SJSA1 (cell line): ENCODE measurements at regions not wholly inside any gene's neighbourhood (a gene's known extent, or its start where the extent isn't known, plus 50 kb on each side); places are given as distances from the start of the nearest gene placed in this dataset.

ENCODE experiments used
- DNase-seq, 2 experiments: peaks; one replicate each; pipeline ENCODE4 v3.0.0-alpha.2; 2015 to 2020; ENCODE audit warnings: low spot score in 2 of 2, low read depth in 1 of 2
- H3K27ac ChIP-seq: fragments of 250-450 bp; sonication (Bioruptor Pico); 2 replicates; pipeline ENCODE4 v1.5.1; 2020; ENCODE audit warnings: mild to moderate bottlenecking, moderate library complexity
- H3K27me3 ChIP-seq: fragments of 250-450 bp; sonication (Bioruptor Pico); replicated peaks from 2 replicates; pipeline ENCODE4 v1.5.1; 2020; ENCODE audit warnings: mild to moderate bottlenecking, moderate library complexity
- H3K36me3 ChIP-seq: fragments of 250-450 bp; sonication (Bioruptor Pico); 2 replicates; pipeline ENCODE4 v1.5.1; 2020; ENCODE audit warnings: mild to moderate bottlenecking
- H3K4me1 ChIP-seq: fragments of 250-450 bp; sonication (Bioruptor Pico); replicated peaks from 2 replicates; pipeline ENCODE4 v1.6.1; 2021; ENCODE audit warnings: mild to moderate bottlenecking
- H3K4me3 ChIP-seq: fragments of 250-450 bp; sonication (Bioruptor Pico); 2 replicates; pipeline ENCODE4 v1.5.1; 2020; ENCODE audit warnings: mild to moderate bottlenecking
- H3K9me3 ChIP-seq: fragments of 250-450 bp; sonication (Bioruptor Pico); replicated peaks from 2 replicates; pipeline ENCODE4 v1.5.1; 2020; ENCODE audit warnings: mild to moderate bottlenecking

DNA sequence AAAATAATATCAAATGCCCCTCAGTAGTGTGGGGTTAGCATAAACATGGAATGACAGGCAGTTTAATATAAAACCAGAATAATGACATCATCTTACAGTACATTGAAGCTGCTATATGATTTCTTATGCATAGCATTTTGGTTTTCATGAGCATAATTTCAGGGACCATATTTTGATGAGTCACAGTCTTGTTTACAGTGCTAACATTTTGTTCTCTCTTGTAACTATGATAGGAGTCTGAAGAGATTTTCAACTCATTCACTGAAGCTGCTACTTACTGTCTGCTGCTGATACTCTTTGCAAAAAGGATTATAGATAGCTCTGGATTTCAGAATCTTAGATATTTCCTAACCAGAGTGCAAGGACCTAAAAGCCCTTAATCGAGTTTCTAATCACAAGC, 92.6 kb upstream of the CCDC54 start:
- Histone ChIP-seq H3K4me3 (no peak overlapping the region), H3K27me3 (no peaks in the 10 kb centered on the region), H3K4me1 (peaks cover 19% of the 10 kb centered on the region), H3K9me3 (no peaks in the 10 kb centered on the region), H3K36me3 (no peaks in the 10 kb centered on the region), H3K27ac (0 out of 2 replicates have a peak overlapping the region, but pooled peaks have one; percentile 8)
- DNase-seq, result peak in 1 of 2 experiments; percentile 19

DNA sequence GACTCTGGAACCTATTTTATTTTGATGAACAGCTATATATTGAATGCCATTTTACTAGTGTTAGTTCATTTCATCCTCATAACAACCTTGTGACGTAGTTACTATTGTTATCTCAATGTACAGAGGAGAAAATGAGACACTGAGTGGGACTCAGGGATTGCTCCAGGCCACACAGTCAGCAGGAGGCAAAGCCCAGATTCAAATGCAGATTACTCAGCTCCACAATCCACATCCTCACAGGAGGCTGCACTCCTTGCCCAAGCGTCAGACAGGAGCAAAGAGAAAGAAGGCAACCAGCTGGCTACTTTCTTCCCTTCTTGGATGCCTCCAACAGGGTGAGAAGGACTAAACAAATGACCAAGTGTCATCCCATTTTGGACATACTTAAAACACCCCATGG, 92.0 kb upstream of the CCDC54 start:
- Histone ChIP-seq H3K27ac (0 out of 2 replicates have a peak overlapping the region, but pooled peaks have one; percentile 8), H3K9me3 (no peaks in the 10 kb centered on the region), H3K4me3 (no peak overlapping the region), H3K36me3 (no peaks in the 10 kb centered on the region), H3K27me3 (no peaks in the 10 kb centered on the region), H3K4me1 (peaks cover 19% of the 10 kb centered on the region)
- peak in 1 of 2 experiments; percentile 31 for DNase-seq

DNA sequence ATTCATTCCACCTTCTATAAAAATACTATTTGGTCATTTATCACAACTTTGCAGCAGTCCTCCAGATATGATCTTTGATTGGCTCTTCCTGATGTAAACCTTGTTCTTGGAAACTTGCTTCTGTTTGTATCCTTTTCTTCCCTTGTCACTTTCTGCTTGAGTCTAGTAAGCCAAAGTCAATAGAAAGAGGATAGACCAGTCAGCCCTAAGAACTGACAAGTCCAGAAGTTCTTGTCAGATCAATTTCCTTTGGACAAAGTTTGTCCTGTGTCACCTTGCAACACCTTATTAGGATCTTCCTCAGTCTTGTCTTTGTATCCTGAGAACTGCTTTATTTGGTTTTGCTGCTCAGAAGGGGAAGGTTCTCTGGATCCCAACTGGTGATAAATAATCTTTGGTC, 87.9 kb upstream of the CCDC54 start:
- Histone ChIP-seq H3K27me3 (no peaks in the 10 kb centered on the region), H3K9me3 (no peaks in the 10 kb centered on the region), H3K4me1 (peaks cover 16% of the 10 kb centered on the region), H3K36me3 (no peaks in the 10 kb centered on the region), H3K27ac (no peak overlapping the region), H3K4me3 (no peak overlapping the region)
- no peak for DNase-seq

DNA sequence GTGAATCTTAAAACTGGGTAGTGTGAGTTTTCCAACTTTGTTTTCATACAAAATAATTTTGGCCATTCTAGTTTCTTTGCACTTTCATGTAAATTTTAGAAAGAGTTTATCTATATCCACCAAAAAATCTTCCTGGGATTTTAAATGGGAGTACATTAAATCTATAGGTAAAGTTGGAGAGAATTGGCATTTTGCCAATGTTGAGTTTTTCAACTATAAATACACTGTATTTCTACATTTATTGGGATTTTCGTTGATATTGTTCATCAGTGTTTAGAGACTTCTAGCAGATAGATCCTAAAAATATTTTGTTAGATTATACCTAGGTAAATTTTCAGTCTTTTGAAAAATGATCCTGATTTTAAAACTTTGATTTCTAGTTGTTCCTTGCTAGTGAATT, 83.1 kb upstream of the CCDC54 start:
- Histone ChIP-seq H3K27me3 (no peaks in the 10 kb centered on the region), H3K36me3 (no peaks in the 10 kb centered on the region), H3K9me3 (no peaks in the 10 kb centered on the region; the same call in 1 of the 2 replicates), H3K27ac (no peak overlapping the region), H3K4me3 (no peak overlapping the region), H3K4me1 (no peaks in the 10 kb centered on the region)
- no peak for DNase-seq

DNA sequence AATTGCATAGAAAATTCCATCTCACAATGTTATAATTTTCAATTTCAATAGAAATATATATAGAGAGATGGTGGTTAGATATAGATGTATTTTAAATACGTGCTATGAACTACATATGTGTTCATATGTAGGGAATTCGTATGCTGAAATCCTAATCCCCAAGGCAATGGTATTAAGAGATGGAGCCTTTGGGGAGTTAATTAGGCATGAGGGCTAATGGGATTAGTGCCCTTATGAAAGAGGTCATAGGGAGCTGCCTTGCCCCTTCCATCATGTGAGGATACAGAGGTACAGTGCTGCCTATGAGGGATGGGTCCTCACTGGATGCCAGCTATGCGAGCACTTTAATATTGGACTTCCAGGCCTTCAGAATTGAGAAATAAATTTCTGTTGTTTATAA, 79.6 kb upstream of the CCDC54 start:
- H3K4me1 ChIP-seq, result no peaks in the 10 kb centered on the region
- no peak overlapping the region for H3K27ac ChIP-seq
- H3K27me3 ChIP-seq, result no peaks in the 10 kb centered on the region
- H3K36me3 ChIP-seq, result no peaks in the 10 kb centered on the region
- H3K4me3 ChIP-seq, result no peak overlapping the region
- H3K9me3 ChIP-seq, result no peaks in the 10 kb centered on the region; the same call in 1 of the 2 replicates
- no peak for DNase-seq

DNA sequence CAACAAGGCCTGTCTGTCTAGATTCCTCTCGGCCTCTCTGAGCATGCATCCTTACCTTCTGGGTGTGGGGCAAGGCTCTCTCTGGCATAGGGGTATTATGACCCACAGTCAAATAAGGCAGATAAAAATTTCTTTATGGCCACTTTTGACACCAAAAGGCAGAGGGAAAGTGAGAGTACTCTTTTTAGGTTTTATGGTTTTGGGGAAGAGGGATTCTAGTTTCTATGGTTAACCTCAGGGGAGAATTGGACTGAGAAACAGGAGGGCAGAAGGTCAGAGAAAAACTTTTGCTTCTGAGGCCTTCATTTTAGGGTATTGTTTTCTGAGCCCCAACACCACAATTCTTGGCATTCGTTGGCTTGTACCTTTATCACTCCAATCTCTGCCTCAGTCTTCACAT, 70.0 kb upstream of the CCDC54 start:
- Histone ChIP-seq H3K9me3 (0 out of 2 replicates have a peak, but pooled peaks cover 2% of the 10 kb centered on the region), H3K4me3 (no peak overlapping the region), H3K36me3 (no peaks in the 10 kb centered on the region), H3K27ac (no peak overlapping the region), H3K4me1 (no peaks in the 10 kb centered on the region), H3K27me3 (no peaks in the 10 kb centered on the region)
- no peak for DNase-seq

DNA sequence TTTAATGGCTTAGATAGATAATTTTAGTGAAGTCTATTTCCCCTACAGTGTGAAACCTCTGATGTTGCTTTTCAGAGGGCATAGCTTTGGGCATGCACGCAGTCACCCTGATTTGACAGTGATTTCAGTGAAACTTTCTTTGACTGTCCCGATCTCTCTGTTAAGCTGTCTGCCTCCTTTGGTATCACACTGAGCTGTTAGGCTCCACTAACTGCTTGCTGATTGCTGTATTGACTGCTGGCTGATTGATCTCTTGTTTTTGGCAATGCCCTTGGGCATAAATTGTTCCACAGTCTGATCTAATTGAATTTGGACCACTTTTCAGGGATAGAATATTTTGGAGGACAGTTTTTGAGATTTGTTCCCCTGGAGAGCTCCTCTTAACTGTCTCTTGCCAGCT, 68.5 kb upstream of the CCDC54 start:
- H3K27ac ChIP-seq, result no peak overlapping the region
- H3K4me3 ChIP-seq, result no peak overlapping the region
- H3K36me3 ChIP-seq, result no peaks in the 10 kb centered on the region
- no peaks in the 10 kb centered on the region for H3K27me3 ChIP-seq
- no peak for DNase-seq
- no peaks in the 10 kb centered on the region for H3K4me1 ChIP-seq
- 0 out of 2 replicates have a peak, but pooled peaks cover 2% of the 10 kb centered on the region for H3K9me3 ChIP-seq

DNA sequence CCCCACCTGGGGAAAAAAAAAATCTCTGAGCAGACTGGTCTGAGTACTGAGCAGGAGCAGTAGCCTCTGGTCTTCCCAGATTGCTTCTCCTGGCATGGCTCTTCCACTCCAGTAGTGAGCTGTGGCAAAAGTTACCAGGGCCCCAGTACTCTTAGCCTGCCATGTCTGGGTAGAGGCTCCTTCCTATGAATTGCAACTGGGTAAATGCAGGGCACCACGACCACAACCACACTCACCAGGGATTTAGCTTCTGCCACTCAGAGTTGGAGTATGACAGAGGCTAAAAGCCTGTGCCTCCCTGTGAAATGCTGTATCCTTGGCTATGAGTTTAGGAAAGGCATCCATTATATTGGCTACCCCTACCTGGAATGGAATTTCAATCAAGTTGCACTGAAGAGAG, 67.9 kb upstream of the CCDC54 start:
- Histone ChIP-seq H3K9me3 (0 out of 2 replicates have a peak, but pooled peaks cover 2% of the 10 kb centered on the region), H3K27ac (no peak overlapping the region), H3K36me3 (no peaks in the 10 kb centered on the region), H3K27me3 (no peaks in the 10 kb centered on the region), H3K4me3 (no peak overlapping the region), H3K4me1 (no peaks in the 10 kb centered on the region)
- no peak for DNase-seq

DNA sequence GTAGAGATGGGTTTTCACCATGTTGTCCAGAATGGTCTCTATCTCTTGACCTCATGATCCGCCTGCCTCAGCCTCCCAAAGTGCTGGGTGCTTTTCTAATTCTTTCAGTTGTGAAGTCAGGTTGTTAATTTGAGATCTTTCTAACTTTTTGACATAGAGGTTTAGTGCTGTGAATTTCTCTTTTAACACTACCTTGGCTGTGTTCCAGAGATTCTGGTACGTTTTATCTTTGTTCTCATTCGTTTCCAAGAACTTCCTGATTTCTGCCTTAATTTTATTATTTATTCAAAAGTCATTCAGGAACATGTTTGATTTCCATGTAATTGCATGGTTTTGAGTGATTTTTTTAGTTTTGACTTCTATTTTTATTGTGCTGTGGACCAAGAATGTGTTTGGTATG, 63.5 kb upstream of the CCDC54 start:
- H3K9me3 ChIP-seq, result 0 out of 2 replicates have a peak, but pooled peaks cover 2% of the 10 kb centered on the region
- H3K36me3 ChIP-seq, result no peaks in the 10 kb centered on the region
- no peak for DNase-seq
- no peaks in the 10 kb centered on the region for H3K27me3 ChIP-seq
- H3K27ac ChIP-seq, result no peak overlapping the region
- no peak overlapping the region for H3K4me3 ChIP-seq
- H3K4me1 ChIP-seq, result peaks cover 11% of the 10 kb centered on the region

DNA sequence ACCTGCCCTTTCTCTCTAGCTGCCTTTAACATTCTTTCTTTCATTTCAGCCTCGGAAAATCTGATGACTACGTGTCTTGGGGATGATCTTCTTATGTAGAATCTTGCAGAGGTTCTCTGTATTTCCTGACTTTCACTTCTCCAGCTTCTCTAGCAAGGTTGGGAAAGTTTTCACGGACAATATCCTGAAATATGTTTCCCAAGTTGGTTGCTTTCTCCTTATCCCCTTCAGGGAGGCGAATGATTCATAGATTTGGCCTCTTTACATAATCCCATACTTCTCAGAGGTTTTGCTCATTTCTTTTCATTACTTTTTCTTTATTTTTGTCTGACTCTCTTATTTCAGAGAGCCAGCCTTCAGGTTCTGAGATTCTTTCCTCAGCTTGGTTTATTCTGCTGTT, 62.1 kb upstream of the CCDC54 start:
- no peaks in the 10 kb centered on the region for H3K27me3 ChIP-seq
- no peak overlapping the region; the same call in 1 of the 2 replicates for H3K27ac ChIP-seq
- peak in 1 of 2 experiments; percentile 13 for DNase-seq
- H3K9me3 ChIP-seq, result 0 out of 2 replicates have a peak, but pooled peaks cover 2% of the 10 kb centered on the region
- H3K4me3 ChIP-seq, result no peak overlapping the region
- peaks cover 11% of the 10 kb centered on the region for H3K4me1 ChIP-seq
- no peaks in the 10 kb centered on the region for H3K36me3 ChIP-seq

DNA sequence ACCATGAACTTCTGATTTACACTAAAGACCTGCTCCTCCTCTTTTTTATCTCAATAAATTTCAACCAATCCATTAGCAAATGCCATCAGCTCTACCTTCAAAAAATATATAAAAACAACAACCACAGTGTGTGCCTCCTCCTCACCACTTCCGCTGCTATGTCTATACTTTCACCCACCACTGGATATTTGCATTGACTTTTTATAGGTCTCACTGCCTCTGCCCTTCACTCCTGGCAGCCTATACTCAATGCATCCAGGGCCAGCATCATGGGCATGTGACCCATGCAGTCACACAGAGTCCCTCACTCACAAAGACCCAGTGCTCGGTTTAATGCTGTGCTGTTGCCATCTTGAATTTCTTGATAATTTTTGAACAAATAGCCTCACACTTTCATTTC, 53.5 kb upstream of the CCDC54 start:
- Histone ChIP-seq H3K9me3 (no peaks in the 10 kb centered on the region), H3K4me1 (no peaks in the 10 kb centered on the region), H3K4me3 (no peak overlapping the region), H3K27ac (no peak overlapping the region), H3K27me3 (no peaks in the 10 kb centered on the region), H3K36me3 (no peaks in the 10 kb centered on the region)
- DNase-seq, result no peak

DNA sequence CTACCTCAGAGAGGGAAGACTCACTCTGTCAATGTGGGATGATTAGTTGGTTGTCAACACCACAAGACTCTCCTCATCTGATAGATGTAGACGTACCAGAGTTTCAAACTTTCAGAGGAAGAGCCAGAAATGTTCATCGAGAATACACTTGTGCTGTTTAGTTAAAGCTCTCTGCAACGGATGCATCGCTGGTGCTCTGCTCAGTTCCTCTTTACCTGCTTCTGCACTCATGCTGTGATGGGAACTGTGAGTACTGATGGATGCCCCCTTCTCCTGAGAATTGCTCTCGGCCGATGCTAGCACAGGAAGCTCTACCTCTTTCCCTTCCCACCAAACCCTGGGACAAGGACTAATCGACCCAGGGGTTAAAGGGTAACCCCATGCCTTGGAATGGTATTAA, 51.8 kb upstream of the CCDC54 start:
- Histone ChIP-seq H3K27ac (no peak overlapping the region), H3K27me3 (no peaks in the 10 kb centered on the region), H3K4me3 (no peak overlapping the region), H3K4me1 (peaks cover 5% of the 10 kb centered on the region; the same call in 1 of the 2 replicates), H3K9me3 (no peaks in the 10 kb centered on the region), H3K36me3 (no peaks in the 10 kb centered on the region)
- DNase-seq, result no peak
